Dermis blood vessel endothelial cell (primary cell): ENCODE measurements at regions not wholly inside any gene's neighbourhood (a gene's known extent, or its start where the extent isn't known, plus 50 kb on each side); places are given as distances from the start of the nearest gene placed in this dataset.

Source experiments
- DNase-seq: peaks from one replicate; pipeline ENCODE4 v3.0.0; 2010

- DNase-seq = no peak
These were observed 95.8 kb upstream of the ABCA1 start for GRCh38 chr9:105023788-105024187.

- no peak for DNase-seq
These were observed 96.6 kb upstream of the ABCA1 start for GRCh38 chr9:105024529-105024928.

GRCh38 chr9:105026451-105026850, 98.5 kb upstream of the ABCA1 start:
- DNase-seq = no peak

- DNase-seq = no peak
These were observed 99.1 kb upstream of the ABCA1 start for GRCh38 chr9:105027084-105027483.

- no peak for DNase-seq
These were observed 102.3 kb upstream of the ABCA1 start for GRCh38 chr9:105030285-105030684.

GRCh38 chr9:105037139-105037538, 109.2 kb upstream of the ABCA1 start:
- DNase-seq = no peak

- no peak for DNase-seq
These were observed 110.1 kb upstream of the ABCA1 start for GRCh38 chr9:105038051-105038450.

- DNase-seq = no peak
These were observed 111.3 kb upstream of the ABCA1 start for GRCh38 chr9:105039175-105039799.

GRCh38 chr9:105043370-105043936, 115.5 kb upstream of the ABCA1 start:
- DNase-seq = no peak

GRCh38 chr9:105044518-105044917, 116.6 kb upstream of the ABCA1 start:
- no peak for DNase-seq

- no peak for DNase-seq
These were observed 119.2 kb upstream of the ABCA1 start for GRCh38 chr9:105046907-105047741.

- no peak for DNase-seq
These were observed 119.7 kb upstream of the ABCA1 start for GRCh38 chr9:105047742-105048041.

- no peak for DNase-seq
These were observed 120.4 kb upstream of the ABCA1 start for GRCh38 chr9:105048331-105048730.

GRCh38 chr9:105050296-105050695, 122.3 kb upstream of the ABCA1 start:
- no peak for DNase-seq

GRCh38 chr9:105051897-105052296, 123.9 kb upstream of the ABCA1 start:
- peak; percentile 19 for DNase-seq

GRCh38 chr9:105052346-105052745, 124.4 kb upstream of the ABCA1 start:
- no peak for DNase-seq

- DNase-seq = peak; percentile 31
These were observed 125.3 kb upstream of the ABCA1 start for GRCh38 chr9:105053209-105053652.

GRCh38 chr9:105054491-105054890, 126.5 kb upstream of the ABCA1 start:
- peak; percentile 10 for DNase-seq

- no peak for DNase-seq
These were observed 128.0 kb upstream of the ABCA1 start for GRCh38 chr9:105055917-105056316.

- no peak for DNase-seq
These were observed 129.6 kb upstream of the ABCA1 start for GRCh38 chr9:105057551-105057950.

GRCh38 chr9:105059252-105059651, 131.3 kb upstream of the ABCA1 start:
- no peak for DNase-seq

- no peak for DNase-seq
These were observed 134.4 kb upstream of the ABCA1 start for GRCh38 chr9:105062222-105062855.

GRCh38 chr9:105064248-105065097, 136.5 kb upstream of the ABCA1 start:
- DNase-seq = peak; percentile 64
